OCI-LY3 (cell line): ENCODE measurements at regions not wholly inside any gene's neighbourhood (a gene's known extent, or its start where the extent isn't known, plus 50 kb on each side); places are given as distances from the start of the nearest gene placed in this dataset.

Source experiments
- CTCF ChIP-seq: fragments of 200-600, 300-600 bp; sonication (generic); IDR thresholded peaks from 2 replicates; pipeline ENCODE4 v1.5.1; 2014; ENCODE audit warnings: antibody characterized with exemption, low read length, low read depth
- EZH2phosphoT487 ChIP-seq: fragments of 200-600 bp; shearing (Covaris generic); IDR thresholded peaks from 2 replicates; pipeline ENCODE4 v1.6.1; 2018; ENCODE audit warnings: antibody characterized with exemption, mixed run types, low read depth

GRCh38 chr5:167346461-167346860 lies 945.0 kb upstream of the WWC1 start:
- no peak for TF ChIP-seq CTCF
- TF ChIP-seq EZH2phosphoT487: no peak
